ENCODE measurements at regions not wholly inside any gene's neighbourhood (a gene's known extent, or its start where the extent isn't known, plus 50 kb on each side); places are given as distances from the start of the nearest gene placed in this dataset.

- no peaks in the 10 kb centered on the region for H3K36me3 Mint-ChIP-seq
- H3K4me1 Mint-ChIP-seq (ENCODE audit: low read depth), result no peaks in the 10 kb centered on the region
- no peaks in the 10 kb centered on the region for H3K27me3 Mint-ChIP-seq
- H3K27ac Mint-ChIP-seq, result no peak overlapping the region
- peaks cover under 1% of the 10 kb centered on the region for H3K9me3 Mint-ChIP-seq (ENCODE audit: low read depth)
- H3K4me3 Mint-ChIP-seq, result no peak overlapping the region
Observed at GRCh38 chr12:88433997-88434703, 146.1 kb downstream of the KITLG start.

- Mint-ChIP-seq H3K27ac (no peak overlapping the region), H3K27me3 (no peaks in the 10 kb centered on the region), H3K36me3 (no peaks in the 10 kb centered on the region), H3K9me3 (ENCODE audit: low read depth) (no peaks in the 10 kb centered on the region), H3K4me1 (ENCODE audit: low read depth) (no peaks in the 10 kb centered on the region), H3K4me3 (no peak overlapping the region)
Observed at GRCh38 chr12:88435334-88436076, 144.8 kb downstream of the KITLG start.

DNA sequence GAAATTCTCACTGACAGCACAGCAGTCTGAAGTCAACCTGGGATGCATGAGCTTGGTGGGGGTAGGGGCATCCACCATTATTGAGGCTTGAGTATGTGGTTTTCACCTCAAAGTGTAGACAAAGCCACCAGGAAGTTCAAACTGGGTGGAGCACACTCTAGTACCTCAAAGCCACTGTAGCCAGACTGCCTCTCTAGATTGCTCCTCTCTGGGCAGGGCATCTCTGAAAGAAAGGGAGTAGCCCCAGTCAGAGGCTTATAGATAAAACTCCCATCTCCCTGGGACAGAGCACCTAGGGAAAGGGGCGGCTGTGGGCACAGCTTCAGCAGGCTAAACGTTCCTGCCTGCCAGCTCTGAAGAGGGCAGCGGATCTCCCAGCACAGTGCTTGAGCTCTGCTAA, 143.0 kb downstream of the KITLG start:
- Mint-ChIP-seq H3K4me3 (no peak overlapping the region), H3K4me1 (ENCODE audit: low read depth) (no peaks in the 10 kb centered on the region), H3K9me3 (ENCODE audit: low read depth) (no peaks in the 10 kb centered on the region), H3K27me3 (no peaks in the 10 kb centered on the region), H3K36me3 (no peaks in the 10 kb centered on the region), H3K27ac (no peak overlapping the region)
